Esophagus (tissue), 2 donors: ENCODE measurements at regions not wholly inside any gene's neighbourhood (a gene's known extent, or its start where the extent isn't known, plus 50 kb on each side); places are given as distances from the start of the nearest gene placed in this dataset.
"Not testable (repeated sequence)": the region's sequence is repeated elsewhere in the genome, so short reads cannot be mapped to it uniquely, and the experiment has no call there.

Source experiments
- H3K27ac ChIP-seq, 2 donors: one replicate each; pipeline ENCODE4 v1.5.1; 2013; ENCODE audit warnings: low read depth in 2 of 2, mild to moderate bottlenecking in 2 of 2, inconsistent platforms in 1 of 2, low read length in 1 of 2, moderate library complexity in 1 of 2
- H3K27me3 ChIP-seq, 2 donors: one replicate each; pipeline ENCODE4 v1.6.1; 2013; ENCODE audit warnings: low read length in 2 of 2, control low read depth in 1 of 2, mild to moderate bottlenecking in 1 of 2; ENCODE audit not compliant: insufficient read depth in 2 of 2, control insufficient read depth in 1 of 2
- H3K36me3 ChIP-seq, 2 donors: one replicate each; pipeline ENCODE4 v1.6.1; 2013; ENCODE audit warnings: low read length in 1 of 2; ENCODE audit not compliant: control insufficient read depth in 2 of 2, insufficient read depth in 2 of 2
- H3K4me1 ChIP-seq, 2 donors: one replicate each; pipeline ENCODE4 v1.6.1; 2013; ENCODE audit warnings: low read length in 1 of 2; ENCODE audit not compliant: control insufficient read depth in 2 of 2, insufficient read depth in 2 of 2
- H3K4me3 ChIP-seq, 2 donors: one replicate each; pipeline ENCODE4 v1.5.1; 2013; ENCODE audit warnings: low read length in 2 of 2, mild to moderate bottlenecking in 2 of 2, low read depth in 1 of 2, moderate library complexity in 1 of 2
- H3K9me3 ChIP-seq, 2 donors: one replicate each; pipeline ENCODE4 v1.6.1; 2013; ENCODE audit warnings: mild to moderate bottlenecking in 2 of 2, low read depth in 1 of 2, low read length in 1 of 2, moderate library complexity in 1 of 2; ENCODE audit not compliant: control insufficient read depth in 2 of 2, insufficient read depth in 1 of 2
- WGBS, 2 donors: extraction: QIAGEN DNeasy Blood & Tissue Kit; methylation state at CpG; one replicate each; pipeline ENCODE4 v1.1.7; 2013; 5-methylcytosine and 5-hydroxymethylcytosine counted together
- donor health status: healthy with polysubstance abuse.
- donor health status: Bipolar disorder and iron deficiency.

- H3K4me1 ChIP-seq: no peaks in the 10 kb centered on the region
- no peaks in the 10 kb centered on the region for H3K9me3 ChIP-seq
- H3K36me3 ChIP-seq: no peaks in the 10 kb centered on the region
- peak overlapping the region in 1 of 2 donors; percentile 15 for H3K27ac ChIP-seq
- no peak overlapping the region for H3K4me3 ChIP-seq
- no peaks in the 10 kb centered on the region for H3K27me3 ChIP-seq
- WGBS, 2 donors: 68 to 70% methylated on average over 6 of the region's 6 CpGs
These were observed 561.4 kb upstream of the ID2 start for GRCh38 chr2:8120506-8120860.

GRCh38 chr2:8121022-8121825 lies 560.6 kb upstream of the ID2 start:
- Histone ChIP-seq H3K27ac (no peak overlapping the region), H3K36me3 (no peaks in the 10 kb centered on the region), H3K4me1 (no peaks in the 10 kb centered on the region), H3K4me3 (no peak overlapping the region), H3K9me3 (no peaks in the 10 kb centered on the region), H3K27me3 (no peaks in the 10 kb centered on the region)
- 82 to 86% methylated on average over 10 of the region's 10 CpGs for WGBS, 2 donors

- Histone ChIP-seq H3K27ac (no peak overlapping the region), H3K4me1 (no peaks in the 10 kb centered on the region), H3K4me3 (no peak overlapping the region), H3K9me3 (no peaks in the 10 kb centered on the region), H3K27me3 (no peaks in the 10 kb centered on the region), H3K36me3 (no peaks in the 10 kb centered on the region)
- 86 to 91% methylated on average over 5 of the region's 5 CpGs for WGBS, 2 donors
These were observed 559.9 kb upstream of the ID2 start for GRCh38 chr2:8121826-8122513.

- no peaks in the 10 kb centered on the region for H3K4me1 ChIP-seq
- H3K36me3 ChIP-seq: no peaks in the 10 kb centered on the region
- no peak overlapping the region for H3K4me3 ChIP-seq
- H3K27me3 ChIP-seq: no peaks in the 10 kb centered on the region
- no peaks in the 10 kb centered on the region for H3K9me3 ChIP-seq
- no peak overlapping the region for H3K27ac ChIP-seq
- WGBS, 2 donors: 76 to 80% methylated on average over 7 of the region's 7 CpGs
These were observed 559.3 kb upstream of the ID2 start for GRCh38 chr2:8122520-8122919.

GRCh38 chr2:8123464-8123863 lies 558.4 kb upstream of the ID2 start:
- H3K36me3 ChIP-seq: no peaks in the 10 kb centered on the region
- H3K4me3 ChIP-seq: no peak overlapping the region
- no peaks in the 10 kb centered on the region for H3K27me3 ChIP-seq
- no peaks in the 10 kb centered on the region for H3K9me3 ChIP-seq
- WGBS, 2 donors: 58 to 66% methylated on average over 2 of the region's 2 CpGs
- H3K4me1 ChIP-seq: no peaks in the 10 kb centered on the region
- no peak overlapping the region for H3K27ac ChIP-seq

GRCh38 chr2:8125741-8126711 lies 555.8 kb upstream of the ID2 start:
- Histone ChIP-seq H3K9me3 (no peaks in the 10 kb centered on the region), H3K27ac (no peak overlapping the region), H3K4me1 (no peaks in the 10 kb centered on the region), H3K36me3 (no peaks in the 10 kb centered on the region), H3K4me3 (no peak overlapping the region), H3K27me3 (no peaks in the 10 kb centered on the region)
- 79 to 87% methylated on average over 12 of the region's 12 CpGs for WGBS, 2 donors

DNA sequence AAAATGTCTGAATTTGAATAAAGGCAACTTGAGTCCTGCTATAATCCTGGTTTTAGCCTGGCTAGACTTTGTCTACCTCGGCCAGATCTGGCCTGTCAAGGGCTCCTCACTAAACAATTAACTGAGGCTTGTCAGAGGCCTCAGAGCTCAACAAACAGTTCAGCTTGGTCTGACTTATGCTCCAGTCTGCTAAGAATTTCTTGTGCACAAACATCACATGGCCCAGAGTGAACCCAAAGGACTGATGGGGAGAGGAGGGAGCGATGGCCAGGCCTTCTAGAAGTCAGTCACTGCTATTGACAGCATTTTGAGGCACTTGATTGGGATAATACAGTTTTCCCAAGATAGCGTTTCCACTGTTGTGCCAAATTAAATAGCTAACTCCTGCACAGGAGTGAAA lies 555.1 kb upstream of the ID2 start:
- Histone ChIP-seq H3K27ac (no peak overlapping the region), H3K9me3 (no peaks in the 10 kb centered on the region), H3K27me3 (no peaks in the 10 kb centered on the region), H3K4me1 (no peaks in the 10 kb centered on the region), H3K4me3 (no peak overlapping the region), H3K36me3 (no peaks in the 10 kb centered on the region)
- 92 to 95% methylated on average over 3 of the region's 3 CpGs for whole genome bisulfite sequencing, 2 donors

GRCh38 chr2:8131423-8131822 lies 550.4 kb upstream of the ID2 start:
- H3K4me1 ChIP-seq, H3K4me3 ChIP-seq, H3K27me3 ChIP-seq, H3K9me3 ChIP-seq, H3K27ac ChIP-seq, H3K36me3 ChIP-seq: not testable (repeated sequence)
- WGBS, 2 donors: 97% methylated on average over 3 to 4 of the region's 5 CpGs

DNA sequence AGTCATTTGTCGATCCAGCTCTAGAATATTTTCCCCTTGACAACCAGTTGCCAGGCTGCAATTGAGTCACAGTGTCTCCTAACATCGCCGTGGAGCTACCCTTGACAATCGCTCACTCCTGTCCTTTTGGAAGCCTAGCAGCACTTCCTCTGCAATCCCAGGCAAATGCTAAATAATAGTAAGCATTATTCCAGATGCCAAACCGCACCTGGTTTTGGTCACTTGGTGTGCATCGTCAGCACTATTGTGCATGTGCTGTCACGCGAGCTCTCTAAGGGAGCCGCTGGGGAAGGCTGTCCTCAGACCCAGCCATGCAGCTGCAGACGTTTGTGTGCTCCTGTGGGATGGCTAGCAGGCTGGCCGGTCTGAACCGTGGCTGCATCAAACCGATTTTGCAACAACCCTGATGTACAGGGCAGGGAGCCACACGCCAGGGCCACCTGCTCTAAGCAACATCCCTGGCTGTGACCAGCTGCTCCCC lies 549.5 kb upstream of the ID2 start:
- Histone ChIP-seq H3K27ac (no peak overlapping the region), H3K27me3 (no peaks in the 10 kb centered on the region), H3K4me3 (no peak overlapping the region), H3K4me1 (no peaks in the 10 kb centered on the region), H3K9me3 (no peaks in the 10 kb centered on the region), H3K36me3 (no peaks in the 10 kb centered on the region)
- WGBS, 2 donors: 72 to 74% methylated on average over 14 of the region's 14 CpGs
